Mesendoderm (in vitro differentiated cells): ENCODE measurements at regions not wholly inside any gene's neighbourhood (a gene's known extent, or its start where the extent isn't known, plus 50 kb on each side); places are given as distances from the start of the nearest gene placed in this dataset.
"Not testable (repeated sequence)": the region's sequence is repeated elsewhere in the genome, so short reads cannot be mapped to it uniquely, and the experiment has no call there.

Experiments used
- DNase-seq: peaks from one replicate; pipeline ENCODE4 v3.0.0; 2013
- H2AK5ac ChIP-seq: 2 replicates; pipeline ENCODE4 v1.6.1; 2013; ENCODE audit warnings: low read length, inconsistent platforms
- H2BK120ac ChIP-seq: 2 replicates; pipeline ENCODE4 v1.6.1; 2013; ENCODE audit warnings: low read depth, mild to moderate bottlenecking, low read length, moderate library complexity, mixed read lengths
- H2BK15ac ChIP-seq: replicated peaks from 2 replicates; pipeline ENCODE4 v1.6.1; 2013; ENCODE audit warnings: low read depth, mild to moderate bottlenecking, moderate library complexity
- H2BK5ac ChIP-seq: 2 replicates; pipeline ENCODE4 v1.6.1; 2013; ENCODE audit warnings: low read length, inconsistent platforms
- H3K18ac ChIP-seq: 2 replicates; pipeline ENCODE4 v1.6.1; 2013; ENCODE audit warnings: mild to moderate bottlenecking, low read length, mixed read lengths
- H3K23ac ChIP-seq: one replicate; pipeline ENCODE4 v1.6.1; 2013; ENCODE audit warnings: low read length
- H3K27ac ChIP-seq: 2 replicates; pipeline ENCODE4 v1.5.1; 2013; ENCODE audit warnings: low read depth, mild to moderate bottlenecking, inconsistent platforms, low read length, moderate library complexity
- H3K27me3 ChIP-seq: 2 replicates; pipeline ENCODE4 v1.6.1; 2013; ENCODE audit warnings: low read length, control low read depth, mild to moderate bottlenecking, inconsistent platforms; ENCODE audit not compliant: insufficient read depth, poor library complexity
- H3K36me3 ChIP-seq: 2 replicates; pipeline ENCODE4 v1.6.1; 2013; ENCODE audit warnings: low read length, inconsistent platforms; ENCODE audit not compliant: control insufficient read depth, insufficient read depth
- H3K4ac ChIP-seq: one replicate; pipeline ENCODE4 v1.6.1; 2013; ENCODE audit warnings: low read depth, mild to moderate bottlenecking, low read length, moderate library complexity
- H3K4me1 ChIP-seq: 2 replicates; pipeline ENCODE4 v1.6.1; 2013; ENCODE audit warnings: low read depth, low read length, inconsistent platforms; ENCODE audit not compliant: control insufficient read depth
- H3K4me2 ChIP-seq: 2 replicates; pipeline ENCODE4 v1.6.1; 2013; ENCODE audit warnings: low read length
- H3K4me3 ChIP-seq: 2 replicates; pipeline ENCODE4 v1.5.1; 2013; ENCODE audit warnings: mild to moderate bottlenecking, low read length
- H3K56ac ChIP-seq: one replicate; pipeline ENCODE4 v1.6.1; 2013; ENCODE audit warnings: low read length
- H3K79me1 ChIP-seq: 2 replicates; pipeline ENCODE4 v1.6.1; 2013; ENCODE audit warnings: low read length, inconsistent platforms
- H3K79me2 ChIP-seq: 2 replicates; pipeline ENCODE4 v1.6.1; 2013; ENCODE audit warnings: mild to moderate bottlenecking, low read length; ENCODE audit not compliant: control insufficient read depth, insufficient read depth
- H3K9ac ChIP-seq: 2 replicates; pipeline ENCODE4 v1.6.1; 2013; ENCODE audit warnings: low read length, inconsistent platforms
- H4K5ac ChIP-seq: one replicate; pipeline ENCODE4 v1.6.1; 2013; ENCODE audit warnings: low read length
- H4K8ac ChIP-seq: one replicate; pipeline ENCODE4 v1.6.1; 2013; ENCODE audit warnings: low read depth, mild to moderate bottlenecking, control low read depth, low read length, moderate library complexity
- WGBS: extraction: QIAGEN DNeasy Blood & Tissue Kit; methylation state at CpG from one replicate; pipeline ENCODE4 v1.1.7; 2013; ENCODE audit warnings: low lambda C conversion rate, missing lambda C conversion rate; ENCODE audit not compliant: insufficient coverage; ENCODE audit errors: extremely low coverage; 5-methylcytosine and 5-hydroxymethylcytosine counted together

- Histone ChIP-seq H3K4me2 (no peak overlapping the region), H2BK15ac (no peak overlapping the region), H3K56ac (no peak overlapping the region), H3K79me2 (no peaks in the 10 kb centered on the region), H4K5ac (no peak overlapping the region), H2BK5ac (no peak overlapping the region), H2AK5ac (no peak overlapping the region), H3K27ac (no peak overlapping the region), H3K79me1 (no peaks in the 10 kb centered on the region), H3K4ac (no peak overlapping the region), H3K23ac (no peak overlapping the region), H3K36me3 (no peaks in the 10 kb centered on the region), H3K18ac (no peak overlapping the region), H3K9ac (no peak overlapping the region), H3K4me1 (no peaks in the 10 kb centered on the region), H3K4me3 (no peak overlapping the region), H3K27me3 (no peaks in the 10 kb centered on the region), H2BK120ac (no peak overlapping the region), H4K8ac (no peak overlapping the region)
- no peak for DNase-seq
Observed at GRCh38 chr14:25464772-25465171, 414.8 kb upstream of the STXBP6 start.

GRCh38 chr14:25464078-25464477, 414.1 kb upstream of the STXBP6 start:
- Histone ChIP-seq H3K27me3 (no peaks in the 10 kb centered on the region), H3K23ac (no peak overlapping the region), H3K9ac (no peak overlapping the region), H3K4me2 (no peak overlapping the region), H3K56ac (no peak overlapping the region), H4K5ac (no peak overlapping the region), H3K79me2 (no peaks in the 10 kb centered on the region), H4K8ac (no peak overlapping the region), H2BK120ac (no peak overlapping the region), H2BK5ac (no peak overlapping the region), H3K4me1 (no peaks in the 10 kb centered on the region), H2AK5ac (no peak overlapping the region), H3K4ac (no peak overlapping the region), H3K79me1 (no peaks in the 10 kb centered on the region), H3K18ac (no peak overlapping the region), H3K27ac (no peak overlapping the region), H3K4me3 (no peak overlapping the region), H2BK15ac (no peak overlapping the region), H3K36me3 (no peaks in the 10 kb centered on the region)
- no peak for DNase-seq

- no peak overlapping the region for H3K23ac ChIP-seq
- H3K9ac ChIP-seq: no peak overlapping the region
- no CpG with 5 or more reads among the region's 1 CpG for WGBS
- no peak overlapping the region for H2AK5ac ChIP-seq
- H3K36me3 ChIP-seq: no peaks in the 10 kb centered on the region
- no peak overlapping the region for H3K4me2 ChIP-seq
- DNase-seq: no peak
- no peak overlapping the region for H4K5ac ChIP-seq
- no peak overlapping the region for H3K27ac ChIP-seq
- no peaks in the 10 kb centered on the region for H3K79me2 ChIP-seq
- no peaks in the 10 kb centered on the region for H3K4me1 ChIP-seq
- H2BK120ac ChIP-seq: no peak overlapping the region
- no peak overlapping the region for H3K56ac ChIP-seq
- H3K79me1 ChIP-seq: no peaks in the 10 kb centered on the region
- no peaks in the 10 kb centered on the region for H3K27me3 ChIP-seq
- H3K4me3 ChIP-seq: no peak overlapping the region
- no peak overlapping the region for H2BK5ac ChIP-seq
- H4K8ac ChIP-seq: no peak overlapping the region
- no peak overlapping the region for H3K4ac ChIP-seq
- no peak overlapping the region for H2BK15ac ChIP-seq
- no peak overlapping the region for H3K18ac ChIP-seq
Observed at GRCh38 chr14:25463480-25463879, 413.5 kb upstream of the STXBP6 start.

GRCh38 chr14:25461780-25462179, 411.8 kb upstream of the STXBP6 start:
- no peak overlapping the region for H4K8ac ChIP-seq
- DNase-seq: peak; percentile 25
- no peaks in the 10 kb centered on the region for H3K27me3 ChIP-seq
- no peak overlapping the region for H2AK5ac ChIP-seq
- H2BK15ac ChIP-seq: no peak overlapping the region
- no peaks in the 10 kb centered on the region for H3K36me3 ChIP-seq
- no peaks in the 10 kb centered on the region for H3K79me2 ChIP-seq
- H3K4me3 ChIP-seq: no peak overlapping the region
- H3K56ac ChIP-seq: no peak overlapping the region
- H3K4me2 ChIP-seq: no peak overlapping the region
- H3K4me1 ChIP-seq: no peaks in the 10 kb centered on the region
- no peak overlapping the region for H3K27ac ChIP-seq
- H3K9ac ChIP-seq: no peak overlapping the region
- H3K4ac ChIP-seq: no peak overlapping the region
- H3K79me1 ChIP-seq: no peaks in the 10 kb centered on the region
- H2BK120ac ChIP-seq: no peak overlapping the region
- H3K23ac ChIP-seq: no peak overlapping the region
- no peak overlapping the region for H3K18ac ChIP-seq
- H2BK5ac ChIP-seq: no peak overlapping the region
- WGBS: no CpG with 5 or more reads among the region's 5 CpGs
- no peak overlapping the region for H4K5ac ChIP-seq

- Histone ChIP-seq H3K27ac (no peak overlapping the region), H3K4me3 (no peak overlapping the region), H3K56ac (no peak overlapping the region), H3K4me2 (no peak overlapping the region), H2BK120ac (no peak overlapping the region), H3K9ac (no peak overlapping the region), H2BK5ac (no peak overlapping the region), H3K18ac (no peak overlapping the region), H3K79me2 (no peaks in the 10 kb centered on the region), H3K23ac (no peak overlapping the region), H3K36me3 (no peaks in the 10 kb centered on the region), H3K4me1 (no peaks in the 10 kb centered on the region), H4K5ac (no peak overlapping the region), H3K4ac (no peak overlapping the region), H2AK5ac (no peak overlapping the region), H3K79me1 (no peaks in the 10 kb centered on the region), H4K8ac (no peak overlapping the region), H2BK15ac (no peak overlapping the region), H3K27me3 (no peaks in the 10 kb centered on the region)
- DNase-seq: no peak
- no CpG with 5 or more reads among the region's 2 CpGs for WGBS
Observed at GRCh38 chr14:25444381-25444780, 394.4 kb upstream of the STXBP6 start.

- WGBS: no CpG with 5 or more reads among the region's 2 CpGs
- not testable (repeated sequence) for H3K4me2 ChIP-seq, H4K5ac ChIP-seq, H2BK5ac ChIP-seq, H3K56ac ChIP-seq, H4K8ac ChIP-seq, H3K79me2 ChIP-seq, H2BK120ac ChIP-seq, H3K4me1 ChIP-seq, H3K23ac ChIP-seq, H2AK5ac ChIP-seq, H3K27ac ChIP-seq, H3K27me3 ChIP-seq, H2BK15ac ChIP-seq, H3K36me3 ChIP-seq, DNase-seq, H3K79me1 ChIP-seq, H3K18ac ChIP-seq, H3K9ac ChIP-seq, H3K4me3 ChIP-seq, H3K4ac ChIP-seq
Observed at GRCh38 chr14:25440382-25440781, 390.4 kb upstream of the STXBP6 start.
